ENCODE measurements at regions not wholly inside any gene's neighbourhood (a gene's known extent, or its start where the extent isn't known, plus 50 kb on each side); places are given as distances from the start of the nearest gene placed in this dataset.

DNA sequence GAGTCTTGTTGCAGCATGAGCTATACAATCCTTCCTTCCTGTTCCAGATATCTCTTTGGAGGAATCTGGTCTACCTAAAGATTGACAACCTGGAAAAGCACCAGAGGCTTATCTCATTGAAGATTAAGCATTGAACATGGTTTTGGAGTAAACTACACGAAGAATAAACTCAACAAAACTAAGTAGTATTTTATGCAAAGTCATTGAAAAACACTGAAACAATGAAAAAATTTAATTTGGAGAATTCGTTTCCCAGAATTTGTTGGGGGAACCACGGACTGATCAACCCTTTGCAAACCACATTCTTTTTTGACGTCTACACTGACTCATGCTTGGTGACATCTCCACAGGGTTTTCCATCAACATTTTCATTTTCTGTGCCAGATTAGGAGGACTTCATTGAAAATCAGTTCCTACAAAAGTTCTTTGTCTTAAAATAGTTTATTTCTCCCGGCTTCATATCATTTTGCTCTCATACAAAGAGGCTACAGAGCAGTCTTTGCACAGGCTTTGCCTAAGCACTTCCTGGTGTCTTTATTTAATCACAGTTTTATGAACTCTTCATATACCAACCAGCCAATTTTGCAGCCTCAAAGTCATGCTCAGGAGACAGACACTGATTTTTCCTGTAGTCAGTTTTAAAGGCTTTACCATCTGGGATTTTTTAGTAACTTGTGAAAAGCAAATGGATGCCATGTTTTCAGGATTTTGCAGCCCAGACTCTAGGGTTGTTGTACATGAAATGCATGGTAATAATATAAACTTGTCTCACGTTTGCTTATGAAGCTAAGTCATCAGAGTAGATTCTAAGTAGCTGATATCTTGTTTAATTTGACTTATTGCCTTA lies 186.3 kb downstream of the C11orf91 start:
- Histone ChIP-seq H3K4me1 (ENCODE audit: control insufficient read depth, extremely low read depth, insufficient read depth, low read length) (no peaks in the 10 kb centered on the region), H2AFZ (ENCODE audit: low read depth, low read length) (no peak overlapping the region), H3K4me3 (replicated peaks in 1 of 3; ENCODE audit: insufficient read depth in 1 of 3, low read depth in 1 of 3, low read length in 3 of 3) (no peak overlapping the region), H3K79me2 (ENCODE audit: control insufficient read depth, insufficient read depth, low read length) (peaks cover 2% of the 10 kb centered on the region), H3K27ac (ENCODE audit: insufficient read depth, low read depth, low read length) (no peak overlapping the region), H3K36me3 (ENCODE audit: control insufficient read depth in 2 of 2, extremely low read depth in 1 of 2, insufficient read depth in 2 of 2, low read length in 2 of 2) (no peaks in the 10 kb centered on the region), H3K9me3 (replicated peaks; ENCODE audit: control insufficient read depth, insufficient read depth, low read length) (no peaks in the 10 kb centered on the region), H3K4me2 (ENCODE audit: insufficient read depth, low read length) (no peak overlapping the region), H3K27me3 (ENCODE audit: control insufficient read depth in 2 of 2, insufficient read depth in 2 of 2, low read length in 2 of 2) (no peaks in the 10 kb centered on the region), H3K9ac (replicated peaks; ENCODE audit: extremely low read depth, insufficient read depth, low read length) (no peak overlapping the region), H3K9me1 (replicated peaks; ENCODE audit: control insufficient read depth, extremely low read depth, insufficient read depth, low read length) (no peaks in the 10 kb centered on the region), H4K20me1 (replicated peaks; ENCODE audit: control insufficient read depth, extremely low read depth, insufficient read depth, low read length) (no peaks in the 10 kb centered on the region)
- no TSS peak for BruUV-seq (replicated peaks)
- POLR2A ChIA-PET = no interaction called here
- dilution Hi-C loops (cut with MboI; ENCODE audit: extremely low pct_ligation_motif_present, low sequenced_read_pairs) = no loop called here
- no peak for DNase-seq (ENCODE audit: low read depth, low spot score)
- CTCF ChIA-PET = no interaction called here
- intact Hi-C loops (cut with micrococcal nuclease) = no loop called here
- no peak for FAIRE-seq
- no peak for TF ChIP-seq EZH2 (IDR thresholded peaks at IDR 0.05; ENCODE audit: borderline replicate concordance, low read depth, low read length, severe bottlenecking)

GRCh38 chr11:33509632-33510031 lies 191.0 kb downstream of the C11orf91 start:
- no peak overlapping the region for H3K4me3 ChIP-seq (replicated peaks in 1 of 3; ENCODE audit: insufficient read depth in 1 of 3, low read depth in 1 of 3, low read length in 3 of 3)
- no TSS peak for BruUV-seq (replicated peaks)
- no peaks in the 10 kb centered on the region for H3K4me1 ChIP-seq (ENCODE audit: control insufficient read depth, extremely low read depth, insufficient read depth, low read length)
- no peaks in the 10 kb centered on the region for H3K27me3 ChIP-seq (ENCODE audit: control insufficient read depth in 2 of 2, insufficient read depth in 2 of 2, low read length in 2 of 2)
- H4K20me1 ChIP-seq (replicated peaks; ENCODE audit: control insufficient read depth, extremely low read depth, insufficient read depth, low read length) = no peaks in the 10 kb centered on the region
- dilution Hi-C loops (cut with MboI; ENCODE audit: extremely low pct_ligation_motif_present, low sequenced_read_pairs) (no loop called here), intact Hi-C loops (cut with micrococcal nuclease) (no loop called here)
- H3K27ac ChIP-seq (ENCODE audit: insufficient read depth, low read depth, low read length) = no peak overlapping the region
- no peak overlapping the region for H3K4me2 ChIP-seq (ENCODE audit: insufficient read depth, low read length)
- peaks cover 15% of the 10 kb centered on the region for H3K79me2 ChIP-seq (ENCODE audit: control insufficient read depth, insufficient read depth, low read length)
- DNase-seq (ENCODE audit: low read depth, low spot score) (no peak), FAIRE-seq (no peak)
- H3K36me3 ChIP-seq (ENCODE audit: control insufficient read depth in 2 of 2, extremely low read depth in 1 of 2, insufficient read depth in 2 of 2, low read length in 2 of 2) = no peaks in the 10 kb centered on the region
- H2AFZ ChIP-seq (ENCODE audit: low read depth, low read length) = no peak overlapping the region
- H3K9me3 ChIP-seq (replicated peaks; ENCODE audit: control insufficient read depth, insufficient read depth, low read length) = no peaks in the 10 kb centered on the region
- no peak overlapping the region for H3K9ac ChIP-seq (replicated peaks; ENCODE audit: extremely low read depth, insufficient read depth, low read length)
- CTCF ChIA-PET = no interaction called here
- TF ChIP-seq MYC (IDR thresholded peaks at IDR 0.05; ENCODE audit: low read depth, low read length) (no peak), EZH2 (IDR thresholded peaks at IDR 0.05; ENCODE audit: borderline replicate concordance, low read depth, low read length, severe bottlenecking) (no peak), JUN (IDR thresholded peaks at IDR 0.05; ENCODE audit: borderline replicate concordance, insufficient read depth, insufficient read length, low read depth) (no peak), GATA2 (IDR thresholded peaks at IDR 0.05; ENCODE audit: insufficient read depth, insufficient read length, low read depth, low read length) (no peak), POLR2A (IDR thresholded peaks at IDR 0.05; ENCODE audit: low read depth, low read length) (no peak), POLR2AphosphoS5 (IDR thresholded peaks at IDR 0.05; ENCODE audit: insufficient read depth, low read depth, low read length) (no peak)
- TF ChIP-seq, protein P1, sequence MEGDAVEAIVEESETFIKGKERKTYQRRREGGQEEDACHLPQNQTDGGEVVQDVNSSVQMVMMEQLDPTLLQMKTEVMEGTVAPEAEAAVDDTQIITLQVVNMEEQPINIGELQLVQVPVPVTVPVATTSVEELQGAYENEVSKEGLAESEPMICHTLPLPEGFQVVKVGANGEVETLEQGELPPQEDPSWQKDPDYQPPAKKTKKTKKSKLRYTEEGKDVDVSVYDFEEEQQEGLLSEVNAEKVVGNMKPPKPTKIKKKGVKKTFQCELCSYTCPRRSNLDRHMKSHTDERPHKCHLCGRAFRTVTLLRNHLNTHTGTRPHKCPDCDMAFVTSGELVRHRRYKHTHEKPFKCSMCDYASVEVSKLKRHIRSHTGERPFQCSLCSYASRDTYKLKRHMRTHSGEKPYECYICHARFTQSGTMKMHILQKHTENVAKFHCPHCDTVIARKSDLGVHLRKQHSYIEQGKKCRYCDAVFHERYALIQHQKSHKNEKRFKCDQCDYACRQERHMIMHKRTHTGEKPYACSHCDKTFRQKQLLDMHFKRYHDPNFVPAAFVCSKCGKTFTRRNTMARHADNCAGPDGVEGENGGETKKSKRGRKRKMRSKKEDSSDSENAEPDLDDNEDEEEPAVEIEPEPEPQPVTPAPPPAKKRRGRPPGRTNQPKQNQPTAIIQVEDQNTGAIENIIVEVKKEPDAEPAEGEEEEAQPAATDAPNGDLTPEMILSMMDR (IDR thresholded peaks at IDR 0.05; ENCODE audit: extremely low read depth in 1 of 2, insufficient read depth in 1 of 2, low read depth in 1 of 2, low read length in 2 of 2) = no peak
- TF ChIP-seq, protein P2, sequence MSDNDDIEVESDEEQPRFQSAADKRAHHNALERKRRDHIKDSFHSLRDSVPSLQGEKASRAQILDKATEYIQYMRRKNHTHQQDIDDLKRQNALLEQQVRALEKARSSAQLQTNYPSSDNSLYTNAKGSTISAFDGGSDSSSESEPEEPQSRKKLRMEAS (IDR thresholded peaks at IDR 0.05; ENCODE audit: insufficient read depth, insufficient read length) = no peak
- POLR2A ChIA-PET = no interaction called here
- H3K9me1 ChIP-seq (replicated peaks; ENCODE audit: control insufficient read depth, extremely low read depth, insufficient read depth, low read length) = no peaks in the 10 kb centered on the region
